DND-41 (cell line): ENCODE measurements at regions not wholly inside any gene's neighbourhood (a gene's known extent, or its start where the extent isn't known, plus 50 kb on each side); places are given as distances from the start of the nearest gene placed in this dataset.

Source experiments
- CTCF ChIP-seq: IDR thresholded peaks from 2 replicates; pipeline ENCODE4 v1.5.1; 2012; ENCODE audit warnings: borderline replicate concordance, low read length, moderate library complexity, mild to moderate bottlenecking; ENCODE audit not compliant: poor library complexity, severe bottlenecking; ENCODE audit errors: extremely low read depth
- EZH2 ChIP-seq: IDR thresholded peaks from 3 replicates; pipeline ENCODE4 v1.6.1; 2012; ENCODE audit warnings: borderline replicate concordance, low read depth, mild to moderate bottlenecking, moderate library complexity, low read length, inconsistent platforms; ENCODE audit not compliant: severe bottlenecking

DNA sequence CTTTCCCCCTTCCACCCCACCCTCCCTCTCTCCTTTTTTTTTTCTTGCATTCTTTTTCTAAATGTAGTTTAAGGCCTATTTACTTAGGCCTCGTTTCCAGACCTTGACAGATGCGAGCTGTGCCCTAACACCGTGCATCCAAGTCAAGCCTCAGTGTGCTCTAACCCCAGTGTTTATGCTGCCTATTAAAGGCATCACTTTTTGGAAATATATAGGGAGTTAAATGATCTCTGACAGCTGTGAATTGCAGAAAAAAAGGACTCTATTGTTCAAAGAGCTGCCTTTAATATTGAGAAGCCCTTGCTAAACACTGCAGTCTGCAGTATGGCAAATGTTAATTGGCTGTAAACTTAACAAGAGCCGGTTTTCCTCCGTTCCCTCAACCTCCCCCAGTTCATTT lies 270.4 kb upstream of the TUT7 start:
- TF ChIP-seq CTCF (no peak), EZH2 (no peak)
